Bronchial epithelial cell (primary cell): ENCODE measurements at regions not wholly inside any gene's neighbourhood (a gene's known extent, or its start where the extent isn't known, plus 50 kb on each side); places are given as distances from the start of the nearest gene placed in this dataset.

Source experiments
- DNase-seq: peaks from one replicate; pipeline ENCODE4 v3.0.0-alpha.2; 2010; ENCODE audit warnings: low read depth
- FAIRE-seq: peaks from 2 replicates; lab custom pipeline; 2011; peaks lifted over from hg19 to GRCh38; lab: Jason Lieb, UNC
- H3K27me3 ChIP-seq: 2 replicates; pipeline ENCODE4 v1.5.1; 2011; ENCODE audit warnings: low read length; ENCODE audit not compliant: control insufficient read depth, insufficient read depth
- H3K36me3 ChIP-seq: 2 replicates; pipeline ENCODE4 v1.5.1; 2011; ENCODE audit warnings: low read length; ENCODE audit not compliant: control insufficient read depth, insufficient read depth
- H3K4me3 ChIP-seq: 2 replicates; pipeline ENCODE4 v1.5.1; 2011; ENCODE audit warnings: mild to moderate bottlenecking, low read depth, low read length, control low read depth
- TF ChIP-seq, protein P1 (sequence below): IDR thresholded peaks from 2 replicates; pipeline ENCODE4 v1.5.1; 2011; ENCODE audit warnings: mild to moderate bottlenecking, moderate library complexity, low read length, control low read depth, inconsistent platforms; ENCODE audit not compliant: insufficient read depth, severe bottlenecking

GRCh38 chr3:184479426-184480126 is 82.0 kb upstream of the EPHB3 start:
- peaks cover 2% of the 10 kb centered on the region for H3K27me3 ChIP-seq
- TF ChIP-seq, protein P1, sequence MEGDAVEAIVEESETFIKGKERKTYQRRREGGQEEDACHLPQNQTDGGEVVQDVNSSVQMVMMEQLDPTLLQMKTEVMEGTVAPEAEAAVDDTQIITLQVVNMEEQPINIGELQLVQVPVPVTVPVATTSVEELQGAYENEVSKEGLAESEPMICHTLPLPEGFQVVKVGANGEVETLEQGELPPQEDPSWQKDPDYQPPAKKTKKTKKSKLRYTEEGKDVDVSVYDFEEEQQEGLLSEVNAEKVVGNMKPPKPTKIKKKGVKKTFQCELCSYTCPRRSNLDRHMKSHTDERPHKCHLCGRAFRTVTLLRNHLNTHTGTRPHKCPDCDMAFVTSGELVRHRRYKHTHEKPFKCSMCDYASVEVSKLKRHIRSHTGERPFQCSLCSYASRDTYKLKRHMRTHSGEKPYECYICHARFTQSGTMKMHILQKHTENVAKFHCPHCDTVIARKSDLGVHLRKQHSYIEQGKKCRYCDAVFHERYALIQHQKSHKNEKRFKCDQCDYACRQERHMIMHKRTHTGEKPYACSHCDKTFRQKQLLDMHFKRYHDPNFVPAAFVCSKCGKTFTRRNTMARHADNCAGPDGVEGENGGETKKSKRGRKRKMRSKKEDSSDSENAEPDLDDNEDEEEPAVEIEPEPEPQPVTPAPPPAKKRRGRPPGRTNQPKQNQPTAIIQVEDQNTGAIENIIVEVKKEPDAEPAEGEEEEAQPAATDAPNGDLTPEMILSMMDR: no peak
- no peaks in the 10 kb centered on the region for H3K36me3 ChIP-seq
- no peak overlapping the region for H3K4me3 ChIP-seq
- no peak for FAIRE-seq
- DNase-seq: no peak

DNA sequence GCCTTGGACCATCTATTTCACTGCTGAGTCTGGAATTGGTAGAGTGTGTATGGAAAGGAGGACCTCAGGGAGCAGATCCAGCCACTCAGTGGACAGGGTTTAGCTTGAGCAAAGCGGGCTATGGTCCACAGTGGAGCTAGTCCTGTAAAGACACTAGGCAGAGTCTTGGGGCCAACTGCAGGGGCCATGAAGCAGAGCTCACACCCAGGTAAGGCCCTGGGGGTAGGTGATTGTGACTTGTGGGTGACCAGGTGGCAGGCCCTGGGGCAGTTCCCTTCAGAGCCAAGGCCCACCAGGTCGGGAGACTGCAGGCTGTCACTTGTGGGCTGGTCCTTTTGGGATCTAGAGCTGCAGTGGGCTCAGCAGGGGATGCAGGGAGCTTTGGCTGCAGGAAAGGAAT is 80.8 kb upstream of the EPHB3 start:
- H3K4me3 ChIP-seq: no peak overlapping the region
- TF ChIP-seq, protein P1: no peak
- H3K36me3 ChIP-seq: no peaks in the 10 kb centered on the region
- peaks cover 2% of the 10 kb centered on the region for H3K27me3 ChIP-seq
- DNase-seq: no peak
- FAIRE-seq: no peak

DNA sequence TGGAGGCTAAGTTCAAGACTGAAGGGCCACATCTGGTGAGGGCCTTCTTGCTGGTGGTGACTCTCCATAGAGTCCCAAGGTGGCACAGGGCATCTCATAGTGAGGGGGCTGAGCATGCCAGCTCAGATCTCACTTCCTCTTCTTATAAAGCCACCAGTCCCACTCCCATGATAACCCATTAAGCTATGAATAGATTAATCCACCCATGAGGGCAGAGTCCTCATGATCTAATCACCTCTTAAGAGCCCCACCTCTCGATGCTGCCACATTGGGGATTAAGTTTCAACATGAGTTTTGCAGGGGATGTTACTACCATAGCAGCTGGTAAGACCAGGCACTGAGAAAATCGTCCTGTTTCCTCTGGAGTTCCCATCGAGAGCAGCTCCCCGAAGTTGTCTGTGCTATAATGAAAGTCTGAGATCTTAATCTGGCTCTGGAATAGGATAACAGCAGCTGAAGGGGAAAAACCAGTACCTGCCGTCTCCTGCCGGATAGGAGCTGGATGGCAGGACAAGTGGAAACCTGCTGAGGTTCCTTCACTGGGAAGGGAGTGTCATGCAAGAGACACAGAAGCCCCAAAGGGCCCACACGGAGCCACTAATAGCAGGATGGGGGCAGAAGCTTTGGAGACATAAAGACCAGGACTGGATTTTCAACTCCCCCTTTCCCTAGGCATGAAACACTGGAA is 79.5 kb upstream of the EPHB3 start:
- FAIRE-seq (no peak), DNase-seq (peak; percentile 48)
- H3K36me3 ChIP-seq: no peaks in the 10 kb centered on the region
- no peak overlapping the region for H3K4me3 ChIP-seq
- TF ChIP-seq, protein P1: no peak
- H3K27me3 ChIP-seq: peaks cover 2% of the 10 kb centered on the region

GRCh38 chr3:184485241-184485640 is 76.3 kb upstream of the EPHB3 start:
- TF ChIP-seq, protein P1: no peak
- no peak for FAIRE-seq
- DNase-seq: no peak
- Histone ChIP-seq H3K4me3 (no peak overlapping the region), H3K36me3 (no peaks in the 10 kb centered on the region), H3K27me3 (peaks cover 5% of the 10 kb centered on the region)

DNA sequence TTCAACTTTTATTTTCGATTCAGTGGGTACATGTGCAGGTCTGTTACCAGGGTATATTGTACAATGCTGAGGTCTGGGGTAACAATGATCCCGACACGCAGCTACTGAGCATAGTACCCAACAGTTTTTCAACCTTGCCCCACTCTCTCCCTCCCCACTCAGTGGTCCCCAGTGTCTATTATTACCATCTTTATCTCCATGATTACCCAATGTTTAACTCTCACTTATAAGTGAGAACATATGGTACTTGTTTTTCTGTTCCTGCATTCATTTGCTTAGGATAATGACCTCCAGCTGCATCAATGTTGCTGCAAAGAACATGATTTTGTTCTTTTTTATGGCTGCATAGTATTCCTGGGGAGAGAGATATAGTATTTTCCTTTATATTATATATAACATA is 75.7 kb upstream of the EPHB3 start:
- Histone ChIP-seq H3K4me3 (no peak overlapping the region), H3K36me3 (no peaks in the 10 kb centered on the region), H3K27me3 (peaks cover 7% of the 10 kb centered on the region)
- FAIRE-seq (no peak), DNase-seq (no peak)
- TF ChIP-seq, protein P1: no peak
